ENCODE measurements at regions not wholly inside any gene's neighbourhood (a gene's known extent, or its start where the extent isn't known, plus 50 kb on each side); places are given as distances from the start of the nearest gene placed in this dataset.

- no peak for TF ChIP-seq CTCF (conservative IDR thresholded peaks at IDR 0.05; ENCODE audit: low read length)
- TF ChIP-seq EZH2phosphoT487 (IDR thresholded peaks at IDR 0.05; ENCODE audit: borderline replicate concordance), result no peak
Observed at GRCh38 chr18:8556424-8556823, 52.8 kb upstream of the RAB12 start.
